GM12872 (cell line): ENCODE measurements at regions not wholly inside any gene's neighbourhood (a gene's known extent, or its start where the extent isn't known, plus 50 kb on each side); places are given as distances from the start of the nearest gene placed in this dataset.

Source experiments
- CTCF ChIP-seq: IDR thresholded peaks from 3 replicates; pipeline ENCODE4 v1.5.1; 2011; ENCODE audit warnings: low read depth, mild to moderate bottlenecking, low read length, moderate library complexity; ENCODE audit not compliant: insufficient read depth

GRCh38 chr2:11997142-11997541 is 250.7 kb downstream of the LPIN1 start:
- TF ChIP-seq CTCF: no peak

GRCh38 chr2:11998218-11998617 is 251.8 kb downstream of the LPIN1 start:
- TF ChIP-seq CTCF: no peak

GRCh38 chr2:11998626-11999378 is 252.4 kb downstream of the LPIN1 start:
- no peak for TF ChIP-seq CTCF

- no peak for TF ChIP-seq CTCF
These were observed 255.2 kb downstream of the LPIN1 start for GRCh38 chr2:12001621-12002020.

GRCh38 chr2:12002215-12002614 is 255.8 kb downstream of the LPIN1 start:
- no peak for TF ChIP-seq CTCF

- no peak for TF ChIP-seq CTCF
These were observed 258.3 kb downstream of the LPIN1 start for GRCh38 chr2:12004713-12005112.

GRCh38 chr2:12005886-12006681 is 259.7 kb downstream of the LPIN1 start:
- no peak for TF ChIP-seq CTCF
